Mucosa of descending colon (tissue), 3 donors: ENCODE measurements at regions not wholly inside any gene's neighbourhood (a gene's known extent, or its start where the extent isn't known, plus 50 kb on each side); places are given as distances from the start of the nearest gene placed in this dataset.
"Not testable (repeated sequence)": the region's sequence is repeated elsewhere in the genome, so short reads cannot be mapped to it uniquely, and the experiment has no call there.

Source experiments
- ATAC-seq: fragments of 200-7000 bp; cut with Tn5 transposase; one replicate; pipeline ENCODE4 v1.9.1; 2020; ENCODE audit warnings: mild to moderate bottlenecking, moderate library complexity
- DNase-seq, 3 donors: peaks; one replicate each; pipeline ENCODE4 v3.0.0-alpha.2; 2020
- H3K36me3 ChIP-seq: fragments of 200-600 bp; one replicate; pipeline ENCODE4 v1.8.0; 2021; ENCODE audit warnings: low read depth, mild to moderate bottlenecking
- H3K4me1 ChIP-seq: fragments of 200-600 bp; one replicate; pipeline ENCODE4 v1.8.0; 2021; ENCODE audit warnings: low read depth, mild to moderate bottlenecking
- H3K4me3 ChIP-seq: fragments of 200-600 bp; one replicate; pipeline ENCODE4 v1.8.0; 2021; ENCODE audit warnings: mild to moderate bottlenecking
- H3K9me3 ChIP-seq: fragments of 200-600 bp; one replicate; pipeline ENCODE4 v1.8.0; 2021; ENCODE audit warnings: mild to moderate bottlenecking
- CTCF ChIP-seq: fragments of 200-600 bp; IDR thresholded peaks from one replicate; pipeline ENCODE4 v1.8.0; 2022; ENCODE audit warnings: antibody characterized with exemption, mild to moderate bottlenecking
- intact Hi-C, 2 donors: fragments of 100-400 bp; cut with DNase I in 1 of 2; cut with micrococcal nuclease in 1 of 2; formaldehyde crosslinking; loops; one replicate each; pipeline versions ENCODE4 v1.11.0 to v1.11.1; 2022; cut with DNase I, micrococcal nuclease
- donor health status: DM: no; HTN: no; CAD: no; lungs with moderate emphysema.
- donor health status: DM: no; HTN: no; CAD: no.
- donor health status: DM: no; HTN: yes; CAD: no.

GRCh38 chr1:104315823-104316222 lies 566.1 kb downstream of the AMY1C start:
- no peak for ATAC-seq
- DNase-seq = no peak
- intact Hi-C loops = no loop called here
- Histone ChIP-seq H3K36me3 (no peaks in the 10 kb centered on the region), H3K9me3 (no peaks in the 10 kb centered on the region), H3K4me3 (no peak overlapping the region), H3K4me1 (no peaks in the 10 kb centered on the region)
- no peak for TF ChIP-seq CTCF

- TF ChIP-seq CTCF = no peak
- DNase-seq = no peak
- no peak overlapping the region for H3K4me3 ChIP-seq
- H3K4me1 ChIP-seq = no peaks in the 10 kb centered on the region
- intact Hi-C loops = no loop called here
- no peak for ATAC-seq
- H3K9me3 ChIP-seq = peaks cover 5% of the 10 kb centered on the region
- no peaks in the 10 kb centered on the region for H3K36me3 ChIP-seq
These were observed 572.4 kb downstream of the AMY1C start for GRCh38 chr1:104322131-104322530.

- ATAC-seq (no peak), DNase-seq (no peak)
- no peak for TF ChIP-seq CTCF
- intact Hi-C loops = no loop called here
- Histone ChIP-seq H3K36me3 (no peaks in the 10 kb centered on the region), H3K9me3 (peaks cover 18% of the 10 kb centered on the region), H3K4me3 (no peak overlapping the region), H3K4me1 (no peaks in the 10 kb centered on the region)
These were observed 579.6 kb downstream of the AMY1C start for GRCh38 chr1:104329278-104329677.

DNA sequence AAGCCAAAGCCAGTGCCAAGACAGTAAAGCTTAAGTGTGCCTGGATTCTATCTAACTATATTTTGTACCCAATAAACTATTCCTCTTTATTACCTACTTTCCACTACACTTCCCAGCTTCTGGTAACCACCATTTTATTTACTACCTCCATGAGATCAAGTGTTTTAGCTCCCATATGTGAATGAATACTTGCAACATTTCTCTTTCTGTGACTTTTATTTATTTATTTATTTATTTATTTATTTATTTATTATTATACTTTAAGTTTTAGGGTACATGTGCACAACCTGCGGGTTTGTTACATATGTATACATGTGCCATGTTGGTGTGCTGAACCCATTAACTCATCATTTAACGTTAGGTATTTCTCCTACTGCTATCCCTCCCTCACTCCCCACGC lies 582.1 kb downstream of the AMY1C start:
- Histone ChIP-seq H3K9me3 (peaks cover 14% of the 10 kb centered on the region), H3K36me3 (no peaks in the 10 kb centered on the region), H3K4me1 (no peaks in the 10 kb centered on the region), H3K4me3 (no peak overlapping the region)
- DNase-seq (no peak), ATAC-seq (no peak)
- TF ChIP-seq CTCF = no peak
- intact Hi-C loops = no loop called here

- DNase-seq, H3K36me3 ChIP-seq, H3K4me1 ChIP-seq, ATAC-seq, H3K4me3 ChIP-seq, intact Hi-C loops: not testable (repeated sequence)
- peaks cover 16% of the 10 kb centered on the region for H3K9me3 ChIP-seq
These were observed 588.2 kb downstream of the AMY1C start for GRCh38 chr1:104337927-104338326.

DNA sequence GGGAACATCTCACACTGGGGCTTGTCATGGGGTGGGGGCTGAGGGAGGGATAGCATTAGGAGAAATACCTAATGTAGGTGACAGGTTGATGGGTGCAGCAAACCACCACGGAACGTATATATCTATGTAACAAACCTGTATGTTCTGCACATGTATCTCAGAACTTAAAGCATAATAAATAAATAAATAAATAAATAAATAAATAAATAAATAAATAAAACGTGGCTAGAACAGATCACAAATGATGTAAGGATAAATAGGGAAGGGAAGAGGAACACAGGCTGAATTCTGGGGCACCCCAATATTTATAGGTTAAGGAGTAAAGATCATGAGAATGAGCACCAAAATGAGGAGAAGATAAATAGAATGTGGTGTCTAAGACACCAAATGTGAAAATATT lies 592.2 kb downstream of the AMY1C start:
- ATAC-seq (no peak), DNase-seq (no peak)
- no peaks in the 10 kb centered on the region for H3K4me1 ChIP-seq
- no peaks in the 10 kb centered on the region for H3K36me3 ChIP-seq
- H3K4me3 ChIP-seq = no peak overlapping the region
- peaks cover 18% of the 10 kb centered on the region for H3K9me3 ChIP-seq
- intact Hi-C loops = no loop called here
- TF ChIP-seq CTCF = no peak
